Heart left ventricle (tissue), 13 donors: ENCODE measurements at regions not wholly inside any gene's neighbourhood (a gene's known extent, or its start where the extent isn't known, plus 50 kb on each side); places are given as distances from the start of the nearest gene placed in this dataset.

Source experiments
- POLR2A ChIP-seq, 2 donors: fragments of 450-650 bp; IDR thresholded peaks; one replicate each; pipeline ENCODE4 v1.6.1; 2017; ENCODE audit warnings: antibody characterized with exemption in 2 of 2, mild to moderate bottlenecking in 2 of 2, moderate library complexity in 2 of 2
- TF ChIP-seq, protein P1 (sequence below), 12 donors: fragments of 200-600 bp; sonication (generic) in 4 of 12; IDR thresholded peaks; one replicate each; pipeline versions ENCODE4 v1.5.0 to v1.8.0; 2018 to 2022; ENCODE audit warnings: antibody characterized with exemption in 12 of 12, mild to moderate bottlenecking in 5 of 12
- donor health status: ischemic (EF 13 %, LVEDD 7.1; RV severe dilation, severe dysfunction).
- donor health status: DM: no; HTN: yes; CAD: no.
- donor health status: DM: no; HTN: no; CAD: no.
- donor health status: ischemic (EF 25% LVEDD 6.9; RV normal size, moderate dysfunction).
- donor health status: ischemic (EF 25% LVEDD 5.7; RV mildly dilated, moderate dysfunction).
- donor health status: ischemic (EF 35%, LVEDD 5.7; RV mildly dilated, moderate dysfunction).
- donor health status: nonischemic (EF 11% LVEDD 7.7; RV severe dilation, severe dysfunction).
- donor health status: DM: yes; HTN: yes; CAD: no.
- donor health status: PGD.
- donor health status: ischemic (EF 29% LVEDD 5.4; RV normal size, mild dysfunction).
- donor health status: nonischemic (EF 23%, LVEDD 6.1; RV moderate dilation, normal function).

DNA sequence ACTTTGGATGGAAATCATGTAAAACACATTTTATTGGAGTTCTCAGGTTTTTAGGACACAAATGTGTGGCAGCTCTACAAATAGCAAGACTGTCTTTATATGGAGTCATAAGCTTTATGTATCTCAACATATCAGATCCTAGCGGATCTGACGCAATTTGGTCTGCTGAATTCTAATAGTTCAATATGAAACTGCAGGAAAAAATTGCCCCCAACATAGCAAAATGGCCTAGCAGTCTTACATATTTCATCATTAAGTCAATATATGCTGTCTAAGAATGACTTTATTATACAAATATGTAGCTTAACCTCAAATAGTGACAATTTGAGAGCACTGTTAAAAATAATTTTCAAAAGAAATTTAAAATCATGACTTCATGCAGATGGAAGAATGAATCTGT lies 244.3 kb downstream of the TAF11L14 start:
- TF ChIP-seq, protein P1, sequence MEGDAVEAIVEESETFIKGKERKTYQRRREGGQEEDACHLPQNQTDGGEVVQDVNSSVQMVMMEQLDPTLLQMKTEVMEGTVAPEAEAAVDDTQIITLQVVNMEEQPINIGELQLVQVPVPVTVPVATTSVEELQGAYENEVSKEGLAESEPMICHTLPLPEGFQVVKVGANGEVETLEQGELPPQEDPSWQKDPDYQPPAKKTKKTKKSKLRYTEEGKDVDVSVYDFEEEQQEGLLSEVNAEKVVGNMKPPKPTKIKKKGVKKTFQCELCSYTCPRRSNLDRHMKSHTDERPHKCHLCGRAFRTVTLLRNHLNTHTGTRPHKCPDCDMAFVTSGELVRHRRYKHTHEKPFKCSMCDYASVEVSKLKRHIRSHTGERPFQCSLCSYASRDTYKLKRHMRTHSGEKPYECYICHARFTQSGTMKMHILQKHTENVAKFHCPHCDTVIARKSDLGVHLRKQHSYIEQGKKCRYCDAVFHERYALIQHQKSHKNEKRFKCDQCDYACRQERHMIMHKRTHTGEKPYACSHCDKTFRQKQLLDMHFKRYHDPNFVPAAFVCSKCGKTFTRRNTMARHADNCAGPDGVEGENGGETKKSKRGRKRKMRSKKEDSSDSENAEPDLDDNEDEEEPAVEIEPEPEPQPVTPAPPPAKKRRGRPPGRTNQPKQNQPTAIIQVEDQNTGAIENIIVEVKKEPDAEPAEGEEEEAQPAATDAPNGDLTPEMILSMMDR (IDR thresholded peaks at IDR 0.05), result no peak
- no peak for TF ChIP-seq POLR2A (IDR thresholded peaks at IDR 0.05)
